IMR-90 (cell line): ENCODE measurements at regions not wholly inside any gene's neighbourhood (a gene's known extent, or its start where the extent isn't known, plus 50 kb on each side); places are given as distances from the start of the nearest gene placed in this dataset.

ENCODE experiments used
- ATAC-seq: fragments of 200-7000 bp; cut with Tn5 transposase; 2 replicates; pipeline ENCODE4 v1.9.1; 2020; ENCODE audit warnings: low read depth, mild to moderate bottlenecking, moderate library complexity
- BruUV-seq: library from RNA; stranded (reverse); fragments of 400-500 nt; replicated peaks from 2 replicates; lab custom pipeline; 2021; lab: Mats Ljungman, UMichigan
- CTCF ChIA-PET: fragments of 300-600 bp; formaldehyde crosslinking; extraction: SDS; loops from one replicate; lab custom pipeline; 2021; ENCODE audit warnings: antibody characterized with exemption; lab: Yijun Ruan, JAX
- POLR2A ChIA-PET: fragments of 300-600 bp; sonication (Branson Sonifier 250); formaldehyde crosslinking; loops from one replicate; lab custom pipeline; 2022; ENCODE audit warnings: antibody characterized with exemption; ENCODE audit not compliant: unreplicated experiment; lab: Charles Lee
- DNase-seq: peaks from one replicate; pipeline ENCODE4 v3.0.0; 2013
- H2AFZ ChIP-seq: replicated peaks from 2 replicates; pipeline ENCODE3; 2013; ENCODE audit warnings: low read length, mild to moderate bottlenecking; ENCODE audit not compliant: poor library complexity
- H2AK5ac ChIP-seq: 2 replicates; pipeline ENCODE4 v1.6.1; 2013; ENCODE audit warnings: low read depth, low read length, inconsistent platforms
- H2AK9ac ChIP-seq: replicated peaks from 2 replicates; pipeline ENCODE3; 2013; ENCODE audit warnings: mild to moderate bottlenecking, low read depth, low read length, moderate library complexity; ENCODE audit not compliant: poor library complexity
- H2BK120ac ChIP-seq: 2 replicates; pipeline ENCODE4 v1.6.1; 2013; ENCODE audit warnings: low read depth, low read length, inconsistent platforms
- H2BK15ac ChIP-seq: 3 replicates; pipeline ENCODE4 v1.6.1; 2013; ENCODE audit warnings: low read depth, low read length, inconsistent platforms
- H2BK20ac ChIP-seq: 2 replicates; pipeline ENCODE4 v1.6.1; 2013; ENCODE audit warnings: low read depth, mild to moderate bottlenecking, inconsistent platforms, low read length, moderate library complexity
- H2BK5ac ChIP-seq: 2 replicates; pipeline ENCODE4 v1.6.1; 2013; ENCODE audit warnings: mild to moderate bottlenecking, low read depth, low read length, inconsistent platforms; ENCODE audit not compliant: poor library complexity, severe bottlenecking
- H3K14ac ChIP-seq: replicated peaks from 2 replicates; pipeline ENCODE4 v1.6.1; 2013; ENCODE audit warnings: low read depth, low read length, inconsistent platforms
- H3K18ac ChIP-seq: 2 replicates; pipeline ENCODE4 v1.6.1; 2013; ENCODE audit warnings: low read depth, low read length, control low read depth
- H3K23ac ChIP-seq: 2 replicates; pipeline ENCODE4 v1.6.1; 2013; ENCODE audit warnings: low read depth, low read length, inconsistent platforms
- H3K27ac ChIP-seq: 2 replicates; pipeline ENCODE4 v1.5.1; 2013; ENCODE audit warnings: mild to moderate bottlenecking, control low read depth, low read length; ENCODE audit not compliant: insufficient read depth
- H3K27me3 ChIP-seq: 2 replicates; pipeline ENCODE4 v1.6.1; 2013; ENCODE audit warnings: low read length; ENCODE audit not compliant: control insufficient read depth, insufficient read depth
- H3K36me3 ChIP-seq: 2 replicates; pipeline ENCODE4 v1.6.1; 2013; ENCODE audit warnings: low read length, mixed read lengths; ENCODE audit not compliant: control insufficient read depth, insufficient read depth
- H3K4ac ChIP-seq: 2 replicates; pipeline ENCODE4 v1.6.1; 2013; ENCODE audit warnings: low read depth, low read length, inconsistent platforms
- H3K4me1 ChIP-seq: 2 replicates; pipeline ENCODE4 v1.6.1; 2013; ENCODE audit warnings: low read length, mixed read lengths; ENCODE audit not compliant: control insufficient read depth, insufficient read depth
- H3K4me2 ChIP-seq: 2 replicates; pipeline ENCODE4 v1.6.1; 2013; ENCODE audit warnings: low read depth, mild to moderate bottlenecking, control low read depth, low read length, moderate library complexity
- H3K4me3 ChIP-seq: 2 replicates; pipeline ENCODE4 v1.5.1; 2013; ENCODE audit warnings: low read depth, mild to moderate bottlenecking, control low read depth, low read length, moderate library complexity; ENCODE audit not compliant: insufficient read depth
- H3K56ac ChIP-seq: 2 replicates; pipeline ENCODE4 v1.6.1; 2013; ENCODE audit warnings: low read length, inconsistent platforms; ENCODE audit not compliant: insufficient read depth; ENCODE audit errors: extremely low read depth
- H3K79me1 ChIP-seq, 2 experiments: 2 replicates each; pipeline ENCODE4 v1.6.1; 2013; ENCODE audit warnings: low read length in 2 of 2, inconsistent platforms in 1 of 2, low read depth in 1 of 2
- H3K9ac ChIP-seq: 2 replicates; pipeline ENCODE4 v1.6.1; 2013; ENCODE audit warnings: low read depth, low read length, control low read depth
- H3K9me1 ChIP-seq: 2 replicates; pipeline ENCODE4 v1.6.1; 2013; ENCODE audit warnings: low read length, inconsistent platforms; ENCODE audit not compliant: insufficient read depth
- H3K9me3 ChIP-seq: 2 replicates; pipeline ENCODE4 v1.6.1; 2013; ENCODE audit warnings: low read length; ENCODE audit not compliant: control insufficient read depth, insufficient read depth
- H4K20me1 ChIP-seq: 2 replicates; pipeline ENCODE4 v1.6.1; 2013; ENCODE audit warnings: low read length, inconsistent platforms; ENCODE audit not compliant: insufficient read depth
- H4K5ac ChIP-seq: 2 replicates; pipeline ENCODE4 v1.6.1; 2013; ENCODE audit warnings: mild to moderate bottlenecking, low read depth, low read length, control low read depth
- H4K8ac ChIP-seq, 2 experiments: 2 replicates each; pipeline ENCODE4 v1.6.1; 2013; ENCODE audit warnings: low read depth in 2 of 2, low read length in 2 of 2, control low read depth in 1 of 2, inconsistent platforms in 1 of 2
- H4K91ac ChIP-seq: 2 replicates; pipeline ENCODE4 v1.6.1; 2013; ENCODE audit warnings: low read depth, low read length, inconsistent platforms; ENCODE audit not compliant: insufficient read depth
- BHLHE40 ChIP-seq: fragments of 150-350 bp; IDR thresholded peaks from 2 replicates; pipeline ENCODE4 v1.6.1; 2016; ENCODE audit warnings: mild to moderate bottlenecking, low read depth, low read length
- CHD1 ChIP-seq: IDR thresholded peaks from 2 replicates; pipeline ENCODE4 v1.6.1; 2012; ENCODE audit warnings: low read depth, low read length, improper control_type of control experiment
- ELK1 ChIP-seq: fragments of 150-350 bp; IDR thresholded peaks from 2 replicates; pipeline ENCODE4 v1.6.1; 2016; ENCODE audit warnings: low read depth, mild to moderate bottlenecking, low read length, moderate library complexity, borderline replicate concordance
- MAFK ChIP-seq: IDR thresholded peaks from 2 replicates; pipeline ENCODE4 v1.6.1; 2012; ENCODE audit warnings: low read depth, low read length, improper control_type of control experiment
- MAZ ChIP-seq: IDR thresholded peaks from 2 replicates; pipeline ENCODE4 v1.6.1; 2012; ENCODE audit warnings: low read depth, mild to moderate bottlenecking, low read length, improper control_type of control experiment, moderate library complexity, borderline replicate concordance
- MXI1 ChIP-seq: IDR thresholded peaks from 2 replicates; pipeline ENCODE4 v1.6.1; 2012; ENCODE audit warnings: low read depth, mild to moderate bottlenecking, low read length, moderate library complexity, borderline replicate concordance
- NFE2L2 ChIP-seq: fragments of 150-350 bp; IDR thresholded peaks from 2 replicates; pipeline ENCODE4 v1.6.1; 2016; ENCODE audit warnings: low read depth, mild to moderate bottlenecking, low read length
- RCOR1 ChIP-seq: IDR thresholded peaks from 2 replicates; pipeline ENCODE4 v1.6.1; 2012; ENCODE audit warnings: mild to moderate bottlenecking, low read length, improper control_type of control experiment; ENCODE audit not compliant: insufficient replicate concordance
- RFX5 ChIP-seq: IDR thresholded peaks from 2 replicates; pipeline ENCODE4 v1.8.0; 2012; ENCODE audit warnings: low read depth, mild to moderate bottlenecking, low read length, moderate library complexity
- SMC3 ChIP-seq: fragments of 150-350 bp; IDR thresholded peaks from 2 replicates; pipeline ENCODE4 v1.6.1; 2016; ENCODE audit warnings: low read depth, mild to moderate bottlenecking, antibody characterized with exemption, low read length, moderate library complexity
- USF2 ChIP-seq: fragments of 150-350 bp; IDR thresholded peaks from 2 replicates; pipeline ENCODE4 v1.6.1; 2017; ENCODE audit warnings: mild to moderate bottlenecking, antibody characterized with exemption, low read length, low read depth
- WGBS, 2 experiments: methylation state at CpG; one replicate each; pipeline versions ENCODE4 v1.1.5 to v1.1.7; 2013; ENCODE audit warnings: missing lambda C conversion rate in 2 of 2; ENCODE audit not compliant: insufficient read length in 1 of 2; ENCODE audit errors: extremely low coverage in 2 of 2; 5-methylcytosine and 5-hydroxymethylcytosine counted together
- dilution Hi-C: fragments of 300-500 bp; cut with HindIII; formaldehyde crosslinking; loops from one replicate; pipeline ENCODE4 v1.14.3; 2018; ENCODE audit warnings: low sequenced_read_pairs; ENCODE audit not compliant: unreplicated experiment
- in situ Hi-C: fragments of 300-500 bp; cut with MboI; formaldehyde crosslinking; loops from 3 replicates; pipeline ENCODE4 v1.14.3; 2019; ENCODE audit warnings: low sequenced_read_pairs, inconsistent platforms, mixed read lengths
- intact Hi-C: fragments of 100-400 bp; cut with micrococcal nuclease; formaldehyde crosslinking; loops from 2 replicates; pipeline ENCODE4 v1.10.0; 2022

DNA sequence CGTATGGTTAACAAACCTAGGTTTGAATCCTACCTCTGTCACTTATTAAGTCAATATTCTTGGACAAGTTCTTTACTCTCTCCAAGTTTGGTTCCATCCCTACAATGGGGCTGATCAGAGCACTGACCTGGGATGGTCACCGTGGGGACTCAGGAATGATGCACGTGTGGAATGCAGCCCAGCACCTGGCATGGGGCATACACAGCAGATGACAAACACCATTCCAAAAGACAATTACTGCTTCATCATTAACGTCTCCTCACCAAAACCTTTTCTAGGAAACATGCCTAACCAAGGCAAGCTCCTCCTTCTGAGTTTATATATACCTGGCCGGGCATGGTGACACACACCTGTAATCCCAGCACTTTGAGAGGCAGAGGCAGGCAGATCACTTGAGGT, 532.9 kb upstream of the ID2 start (continued):
- TF ChIP-seq NFE2L2 = no peak
- TF ChIP-seq USF2 = no peak

- Histone ChIP-seq H3K56ac (no peak overlapping the region), H3K4ac (peak overlapping the region; percentile 85), H2AK5ac (peak overlapping the region; percentile 68; the same call in 1 of the 2 replicates), H3K18ac (peak overlapping the region; percentile 85), H2BK5ac (peak overlapping the region; percentile 50), H3K27me3 (no peaks in the 10 kb centered on the region), H2AFZ (peak overlapping the region; percentile 72), H3K36me3 (no peaks in the 10 kb centered on the region), H2AK9ac (peak overlapping the region; percentile 61), H3K27ac (no peak overlapping the region), H3K9ac (no peak overlapping the region), H4K91ac (peak overlapping the region; percentile 73), H3K4me3 (no peak overlapping the region), H4K20me1 (no peaks in the 10 kb centered on the region), H3K4me1 (peaks cover 20% of the 10 kb centered on the region), H4K5ac (peak overlapping the region; percentile 65), H3K9me3 (no peaks in the 10 kb centered on the region), H2BK20ac (peak overlapping the region; percentile 77), H3K23ac (no peak overlapping the region), H3K14ac (peak overlapping the region; percentile 54; the same call in 1 of the 2 replicates), H3K4me2 (0 out of 2 replicates have a peak overlapping the region, but pooled peaks have one; percentile 26), H4K8ac (peak overlapping the region in 1 of 2 experiments; percentile 53; a peak in 2 of 4 replicates), H2BK15ac (peak overlapping the region; percentile 79; the same call in 2 of the 3 replicates), H3K9me1 (peaks cover 21% of the 10 kb centered on the region), H2BK120ac (peak overlapping the region; percentile 92), H3K79me1 (no peaks in the 10 kb centered on the region)
- CTCF ChIA-PET = interaction anchor here (1.4 kb wide), 1 partner anchor 18 kb away, joined by 4 read pairs; no protein-coding TSS in a partner anchor
- dilution Hi-C loops = no loop called here
- DNase-seq (peak; percentile 59), ATAC-seq (peak; percentile 53)
- BruUV-seq = no TSS peak
- POLR2A ChIA-PET = no interaction called here
- WGBS, 2 experiments = 20% methylated on average over 1 of the region's 9 CpGs; no CpG with 5 or more reads in 1 of the 2 experiments
- no peak for TF ChIP-seq RFX5
- no peak for TF ChIP-seq BHLHE40
- no peak for TF ChIP-seq MXI1
- no peak for TF ChIP-seq MAFK
- no peak for TF ChIP-seq CHD1
- no peak for TF ChIP-seq SMC3
- TF ChIP-seq USF2 = no peak
- TF ChIP-seq ELK1 = no peak
- no peak for TF ChIP-seq MAZ
- no peak for TF ChIP-seq RCOR1
- TF ChIP-seq NFE2L2 = no peak
- in situ Hi-C loops = loop anchor here (25.0 kb wide), 1 partner anchor 537 kb away; the partner anchor contains the start of gene ID2
- intact Hi-C loops = loop anchor here (5.0 to 10.0 kb wide), 2 partner anchors 155 to 532 kb away; partner anchors contain the start of gene ID2
Observed at GRCh38 chr2:8149985-8150539, 531.8 kb upstream of the ID2 start.
